GM12864 (cell line): ENCODE measurements at regions not wholly inside any gene's neighbourhood (a gene's known extent, or its start where the extent isn't known, plus 50 kb on each side); places are given as distances from the start of the nearest gene placed in this dataset.

Experiments
- DNase-seq: peaks from one replicate; pipeline ENCODE4 v3.0.0-alpha.2; 2011; ENCODE audit warnings: low read depth
- H3K4me3 ChIP-seq: 2 replicates; pipeline ENCODE4 v1.5.1; 2011; ENCODE audit warnings: mild to moderate bottlenecking, low read depth, low read length, control low read depth
- TF ChIP-seq, protein P1 (sequence below): IDR thresholded peaks from 2 replicates; pipeline ENCODE4 v1.5.1; 2011; ENCODE audit warnings: low read depth, mild to moderate bottlenecking, moderate library complexity, low read length, control low read depth, inconsistent platforms; ENCODE audit errors: missing control alignments

DNA sequence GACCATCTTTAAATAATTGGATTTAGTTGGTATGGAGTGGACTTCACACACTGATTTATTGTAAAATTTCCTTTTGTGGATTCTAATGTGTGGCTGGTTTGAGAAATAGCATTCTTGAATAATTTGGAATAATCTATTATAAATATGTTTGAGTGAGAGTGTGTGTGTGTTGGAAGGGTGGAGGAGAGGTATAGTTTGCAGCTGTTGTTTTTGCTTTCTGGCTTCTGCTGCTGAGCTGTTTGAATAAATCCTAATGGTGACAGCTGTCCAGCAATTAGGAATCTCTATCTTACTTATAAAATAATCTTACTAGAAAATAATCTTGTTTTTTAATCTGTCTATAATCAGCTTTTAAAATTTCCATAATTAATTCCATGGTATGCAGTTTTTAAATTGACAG is 1283.0 kb upstream of the CDH2 start:
- no peak for DNase-seq
- TF ChIP-seq, protein P1, sequence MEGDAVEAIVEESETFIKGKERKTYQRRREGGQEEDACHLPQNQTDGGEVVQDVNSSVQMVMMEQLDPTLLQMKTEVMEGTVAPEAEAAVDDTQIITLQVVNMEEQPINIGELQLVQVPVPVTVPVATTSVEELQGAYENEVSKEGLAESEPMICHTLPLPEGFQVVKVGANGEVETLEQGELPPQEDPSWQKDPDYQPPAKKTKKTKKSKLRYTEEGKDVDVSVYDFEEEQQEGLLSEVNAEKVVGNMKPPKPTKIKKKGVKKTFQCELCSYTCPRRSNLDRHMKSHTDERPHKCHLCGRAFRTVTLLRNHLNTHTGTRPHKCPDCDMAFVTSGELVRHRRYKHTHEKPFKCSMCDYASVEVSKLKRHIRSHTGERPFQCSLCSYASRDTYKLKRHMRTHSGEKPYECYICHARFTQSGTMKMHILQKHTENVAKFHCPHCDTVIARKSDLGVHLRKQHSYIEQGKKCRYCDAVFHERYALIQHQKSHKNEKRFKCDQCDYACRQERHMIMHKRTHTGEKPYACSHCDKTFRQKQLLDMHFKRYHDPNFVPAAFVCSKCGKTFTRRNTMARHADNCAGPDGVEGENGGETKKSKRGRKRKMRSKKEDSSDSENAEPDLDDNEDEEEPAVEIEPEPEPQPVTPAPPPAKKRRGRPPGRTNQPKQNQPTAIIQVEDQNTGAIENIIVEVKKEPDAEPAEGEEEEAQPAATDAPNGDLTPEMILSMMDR = no peak
- no peak overlapping the region for H3K4me3 ChIP-seq

DNA sequence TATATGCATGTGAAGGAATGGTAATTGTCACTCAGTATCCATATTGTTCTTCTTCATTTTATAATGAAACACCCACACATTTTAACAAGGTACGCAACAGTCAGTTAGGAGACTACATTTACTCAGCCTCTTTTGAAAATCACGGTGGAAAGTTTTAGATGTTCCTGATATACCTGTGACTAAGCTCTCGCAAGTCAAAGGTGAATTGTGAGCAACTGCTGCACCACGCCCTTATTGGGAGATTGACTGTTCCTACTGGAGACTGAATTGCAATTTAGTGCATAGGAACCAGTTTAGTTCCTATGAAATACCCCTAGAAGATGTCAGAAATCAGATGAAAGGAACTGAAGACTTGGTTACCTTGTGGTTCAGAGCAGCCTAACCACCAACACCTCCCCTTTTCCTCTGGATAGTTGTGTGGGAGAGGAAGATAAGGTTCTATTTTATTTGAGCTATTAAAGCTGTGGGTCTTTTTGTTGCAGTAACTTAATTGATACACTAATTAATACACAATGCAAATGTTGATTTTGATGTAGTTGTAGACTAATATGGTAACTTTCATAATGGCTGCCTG is 1280.5 kb upstream of the CDH2 start:
- TF ChIP-seq, protein P1 = no peak
- no peak for DNase-seq

DNA sequence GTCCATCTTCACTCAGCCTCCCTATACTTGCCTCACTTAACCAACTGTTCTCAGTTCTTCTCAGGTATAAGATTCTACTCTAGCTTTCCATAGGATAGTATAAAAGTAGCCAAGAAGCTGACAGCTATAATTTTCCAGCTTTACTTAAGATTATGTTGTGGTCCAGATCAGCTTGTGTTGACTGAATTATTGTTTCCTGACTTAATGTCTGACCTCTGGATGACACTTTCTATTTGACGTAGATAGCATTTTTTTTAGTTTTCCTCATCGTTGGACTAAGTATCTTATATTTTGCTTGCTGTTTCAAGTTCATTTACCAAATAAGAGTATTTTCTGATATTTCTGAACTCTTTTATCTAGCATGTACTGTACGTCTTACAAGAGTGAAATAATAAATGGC is 1272.5 kb upstream of the CDH2 start:
- no peak overlapping the region for H3K4me3 ChIP-seq
- DNase-seq = no peak
- TF ChIP-seq, protein P1 = no peak

More for the DNA sequence above, 1280.5 kb upstream of the CDH2 start:
- no peak overlapping the region for H3K4me3 ChIP-seq

DNA sequence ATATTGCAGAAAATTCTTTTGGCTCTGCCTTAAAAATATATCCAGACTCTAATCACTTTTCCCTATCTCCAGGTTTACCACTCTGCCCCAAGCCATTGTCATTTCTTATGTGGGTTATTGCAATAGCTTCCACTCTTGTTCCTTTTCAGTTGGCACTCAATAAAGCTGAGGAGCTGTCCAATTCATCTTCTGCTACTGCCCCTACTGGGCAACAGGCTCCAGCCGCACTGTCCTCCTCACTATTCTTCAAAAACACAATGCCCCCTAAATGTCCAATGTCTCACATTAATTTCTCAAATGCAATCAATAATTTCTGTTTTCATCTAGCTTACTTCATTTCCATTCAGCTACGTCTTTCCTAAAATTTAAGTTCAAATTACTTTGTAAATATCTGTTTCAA is 1262.5 kb upstream of the CDH2 start:
- DNase-seq = no peak
- H3K4me3 ChIP-seq = no peak overlapping the region
- TF ChIP-seq, protein P1 = no peak

DNA sequence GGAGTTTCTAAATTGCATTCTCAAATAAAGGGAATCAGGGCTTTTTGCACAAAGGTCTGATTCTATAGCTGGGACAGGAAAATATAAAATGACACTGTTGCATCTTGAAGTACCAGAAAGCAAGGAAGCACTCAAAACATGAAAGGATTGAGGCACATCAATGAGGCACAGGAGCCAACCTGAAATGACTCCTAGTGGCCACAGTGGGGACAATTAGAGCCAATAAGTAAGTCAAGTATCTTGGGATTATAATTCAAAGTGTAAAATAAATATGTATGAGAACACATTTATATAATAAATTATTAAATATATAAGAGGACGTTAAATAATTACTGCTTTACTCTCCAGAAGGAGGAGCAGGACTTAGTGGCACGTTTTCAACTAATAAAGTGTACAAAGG is 1259.5 kb upstream of the CDH2 start:
- no peak overlapping the region for H3K4me3 ChIP-seq
- TF ChIP-seq, protein P1 = no peak
- DNase-seq = no peak

DNA sequence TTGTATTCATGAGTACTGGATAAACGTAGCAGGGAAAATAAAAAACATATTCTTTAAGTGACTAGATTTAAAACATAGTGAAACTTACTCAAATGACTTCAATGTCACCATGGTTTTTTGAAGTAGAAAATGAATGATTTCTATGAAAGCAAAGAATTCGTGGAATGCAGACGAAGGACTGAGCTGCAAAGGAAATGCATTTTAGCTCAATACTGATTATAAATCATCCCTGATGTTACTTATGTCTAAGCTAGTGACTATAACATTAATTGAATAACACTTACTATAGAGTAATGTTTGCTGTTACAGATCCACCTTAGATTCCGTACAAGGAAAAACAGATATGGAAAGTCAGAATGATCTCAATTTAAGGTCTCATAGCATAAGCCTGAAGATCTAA is 1257.7 kb upstream of the CDH2 start:
- no peak for DNase-seq
- TF ChIP-seq, protein P1 = no peak
- no peak overlapping the region for H3K4me3 ChIP-seq

DNA sequence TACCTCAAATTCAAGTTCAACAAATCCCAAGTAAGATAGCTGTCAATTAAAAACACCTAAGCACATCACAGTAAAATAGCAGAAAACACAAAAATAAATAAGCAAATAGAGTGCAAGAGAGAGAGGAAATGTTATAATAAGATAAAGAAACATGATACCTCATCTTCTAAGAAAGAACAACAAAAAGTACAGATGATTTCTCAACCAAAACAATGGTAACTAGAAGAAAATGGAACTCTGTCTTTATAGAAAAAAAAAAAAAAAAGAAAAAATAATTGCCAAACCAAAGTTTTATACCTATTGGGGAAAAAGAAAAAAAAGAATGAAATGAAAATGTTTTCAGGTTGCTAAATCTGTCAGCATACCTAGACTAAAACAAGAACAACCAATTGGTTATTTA is 1253.5 kb upstream of the CDH2 start:
- no peak overlapping the region for H3K4me3 ChIP-seq
- DNase-seq = no peak
- TF ChIP-seq, protein P1 = no peak
